Loucy (cell line): ENCODE measurements at regions not wholly inside any gene's neighbourhood (a gene's known extent, or its start where the extent isn't known, plus 50 kb on each side); places are given as distances from the start of the nearest gene placed in this dataset.

ENCODE experiments used
- CTCF ChIP-seq: fragments of 200-600 bp; sonication (generic); conservative IDR thresholded peaks from 2 replicates; pipeline ENCODE4 v1.5.1; 2014; ENCODE audit warnings: mild to moderate bottlenecking, antibody characterized with exemption, low read length
- EZH2phosphoT487 ChIP-seq: fragments of 200-600 bp; IDR thresholded peaks from 2 replicates; pipeline ENCODE4 v1.6.1; 2018; ENCODE audit warnings: antibody characterized with exemption, mild to moderate bottlenecking, moderate library complexity, borderline replicate concordance

DNA sequence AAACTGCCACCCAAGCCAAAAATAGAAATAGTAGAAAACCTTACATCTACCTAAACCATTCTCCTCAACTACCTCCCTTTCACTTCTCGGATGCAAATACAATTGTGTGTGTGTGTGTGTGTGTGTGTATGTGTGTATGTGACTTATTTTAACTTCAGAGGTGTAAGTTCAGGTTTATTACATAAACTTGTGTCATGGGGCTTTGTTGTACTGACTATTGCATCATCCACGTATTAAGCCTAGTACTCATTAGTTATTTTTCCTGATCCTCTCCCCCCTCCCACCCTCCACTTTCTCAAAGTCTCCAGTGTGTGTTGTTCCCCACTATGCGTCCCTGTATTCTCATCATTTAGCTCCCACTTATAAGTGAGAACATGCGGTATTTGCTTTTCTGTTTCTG, 592.5 kb upstream of the ATP2B1 start:
- TF ChIP-seq CTCF (no peak), EZH2phosphoT487 (no peak)
